ENCODE measurements at regions not wholly inside any gene's neighbourhood (a gene's known extent, or its start where the extent isn't known, plus 50 kb on each side); places are given as distances from the start of the nearest gene placed in this dataset.

DNA sequence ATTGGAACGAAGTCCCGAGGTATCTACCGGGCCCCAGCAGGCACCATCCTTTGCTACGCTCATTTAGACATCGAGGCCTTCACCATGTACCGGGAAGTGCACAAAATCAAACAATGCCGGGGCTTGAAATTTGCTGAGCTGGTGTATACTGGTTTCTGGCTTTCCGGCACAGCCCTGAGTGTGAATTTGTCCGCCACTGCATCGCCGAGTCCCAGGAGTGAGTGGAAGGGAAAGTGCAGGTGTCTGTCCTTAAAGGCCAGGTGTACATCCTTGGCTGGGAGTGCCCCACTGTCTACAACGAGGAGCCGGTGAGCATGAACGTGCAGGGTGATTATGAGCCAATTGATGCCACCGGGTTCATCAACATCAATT is 158.8 kb upstream of the GUCY1A2 start:
- no peak for TF ChIP-seq FOXA1 (IDR thresholded peaks at IDR 0.05)
- no peak for TF ChIP-seq ZNF384 (IDR thresholded peaks at IDR 0.05)
- TF ChIP-seq TARDBP (IDR thresholded peaks at IDR 0.05) = no peak
- TF ChIP-seq SP1 (IDR thresholded peaks at IDR 0.05) = no peak
- TF ChIP-seq, protein P1, sequence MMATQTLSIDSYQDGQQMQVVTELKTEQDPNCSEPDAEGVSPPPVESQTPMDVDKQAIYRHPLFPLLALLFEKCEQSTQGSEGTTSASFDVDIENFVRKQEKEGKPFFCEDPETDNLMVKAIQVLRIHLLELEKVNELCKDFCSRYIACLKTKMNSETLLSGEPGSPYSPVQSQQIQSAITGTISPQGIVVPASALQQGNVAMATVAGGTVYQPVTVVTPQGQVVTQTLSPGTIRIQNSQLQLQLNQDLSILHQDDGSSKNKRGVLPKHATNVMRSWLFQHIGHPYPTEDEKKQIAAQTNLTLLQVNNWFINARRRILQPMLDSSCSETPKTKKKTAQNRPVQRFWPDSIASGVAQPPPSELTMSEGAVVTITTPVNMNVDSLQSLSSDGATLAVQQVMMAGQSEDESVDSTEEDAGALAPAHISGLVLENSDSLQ (IDR thresholded peaks at IDR 0.05) = no peak
- TF ChIP-seq LEF1 (IDR thresholded peaks at IDR 0.05; ENCODE audit: borderline replicate concordance) = no peak
- TF ChIP-seq FOXM1 (IDR thresholded peaks at IDR 0.05; ENCODE audit: borderline replicate concordance) = no peak
- TF ChIP-seq SUZ12 (IDR thresholded peaks at IDR 0.05) = no peak
- no peak for TF ChIP-seq ARNT (IDR thresholded peaks at IDR 0.05)
- TF ChIP-seq BHLHE40 (IDR thresholded peaks at IDR 0.05; ENCODE audit: borderline replicate concordance) = no peak
- no peak for TF ChIP-seq ELF4 (IDR thresholded peaks at IDR 0.05)

All from HEK293T (cell line).